ENCODE measurements at regions not wholly inside any gene's neighbourhood (a gene's known extent, or its start where the extent isn't known, plus 50 kb on each side); places are given as distances from the start of the nearest gene placed in this dataset.

DNA sequence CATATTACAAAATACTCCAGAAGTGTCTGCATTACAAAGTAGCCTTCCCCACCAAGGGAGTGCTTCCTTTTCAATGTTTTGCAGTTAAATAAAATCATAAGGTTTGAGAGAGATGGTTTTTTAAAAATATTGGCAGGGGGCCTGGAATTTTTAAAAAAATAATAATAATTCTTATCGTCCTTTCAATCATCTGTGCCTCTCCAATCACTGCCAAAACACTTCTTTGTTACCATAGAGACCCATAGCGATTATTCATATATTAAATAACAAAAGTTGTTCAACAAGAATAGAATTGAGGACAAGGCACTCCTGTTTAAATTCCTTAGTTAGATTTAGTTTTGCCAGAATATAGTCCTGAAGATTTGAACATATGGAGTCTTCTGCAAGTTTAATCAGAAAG lies 203.1 kb downstream of the FAT4 start:
- no peak for DNase-seq

DNA sequence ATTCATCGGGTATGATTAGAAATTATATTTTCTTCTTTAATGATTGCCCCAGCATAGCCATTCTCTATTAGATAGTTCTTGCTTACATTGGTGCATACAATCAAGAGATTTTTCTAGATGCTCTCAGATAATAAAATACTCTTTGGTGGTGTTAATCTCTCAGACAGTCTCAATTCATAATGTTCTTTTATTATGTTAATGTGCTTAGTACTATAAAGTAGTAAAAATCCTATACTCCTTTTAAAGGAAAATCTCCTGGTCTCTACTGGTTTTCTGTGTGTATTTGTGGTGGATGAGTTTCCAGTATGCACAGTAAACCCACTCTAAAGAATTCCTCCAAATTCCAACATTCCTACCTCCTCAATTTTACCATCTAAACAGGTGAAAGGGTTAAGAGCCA lies 203.5 kb downstream of the FAT4 start:
- no peak for DNase-seq

DNA sequence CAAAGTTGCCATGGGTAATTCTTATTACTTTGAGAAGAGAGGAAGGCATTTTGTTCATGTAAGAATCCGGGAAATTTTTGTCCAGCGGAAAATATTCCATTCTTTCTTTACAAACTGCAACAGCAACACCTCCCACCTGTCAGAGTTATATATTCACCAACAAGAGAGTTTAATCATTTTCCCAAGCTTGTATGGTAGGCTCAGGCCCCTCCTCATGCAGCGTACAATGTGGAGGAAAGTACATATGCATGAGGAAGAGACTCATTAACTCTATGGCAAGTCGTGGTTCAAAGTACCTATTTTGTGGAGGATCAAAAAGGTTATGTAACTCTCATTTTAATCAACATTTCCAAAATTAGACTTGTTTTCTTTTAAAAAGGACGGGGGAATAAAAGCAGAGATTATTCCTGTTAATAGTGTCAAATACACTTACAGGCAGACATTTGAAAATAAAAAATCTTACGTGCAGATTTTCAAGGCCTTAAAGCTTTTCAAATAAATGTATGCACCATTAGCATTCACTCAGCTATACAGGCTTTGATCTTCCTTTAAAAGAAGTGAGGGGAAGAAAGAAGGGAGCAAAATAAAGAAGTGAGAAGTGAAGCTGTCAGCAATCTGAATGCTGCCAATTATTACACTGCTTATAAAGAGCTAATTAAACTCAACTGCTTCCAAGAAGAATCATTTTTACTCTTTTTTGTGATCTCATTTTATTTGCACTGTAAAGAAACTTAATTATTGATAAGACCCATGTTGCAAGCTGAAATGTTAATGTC lies 204.8 kb downstream of the FAT4 start:
- DNase-seq, result no peak

DNA sequence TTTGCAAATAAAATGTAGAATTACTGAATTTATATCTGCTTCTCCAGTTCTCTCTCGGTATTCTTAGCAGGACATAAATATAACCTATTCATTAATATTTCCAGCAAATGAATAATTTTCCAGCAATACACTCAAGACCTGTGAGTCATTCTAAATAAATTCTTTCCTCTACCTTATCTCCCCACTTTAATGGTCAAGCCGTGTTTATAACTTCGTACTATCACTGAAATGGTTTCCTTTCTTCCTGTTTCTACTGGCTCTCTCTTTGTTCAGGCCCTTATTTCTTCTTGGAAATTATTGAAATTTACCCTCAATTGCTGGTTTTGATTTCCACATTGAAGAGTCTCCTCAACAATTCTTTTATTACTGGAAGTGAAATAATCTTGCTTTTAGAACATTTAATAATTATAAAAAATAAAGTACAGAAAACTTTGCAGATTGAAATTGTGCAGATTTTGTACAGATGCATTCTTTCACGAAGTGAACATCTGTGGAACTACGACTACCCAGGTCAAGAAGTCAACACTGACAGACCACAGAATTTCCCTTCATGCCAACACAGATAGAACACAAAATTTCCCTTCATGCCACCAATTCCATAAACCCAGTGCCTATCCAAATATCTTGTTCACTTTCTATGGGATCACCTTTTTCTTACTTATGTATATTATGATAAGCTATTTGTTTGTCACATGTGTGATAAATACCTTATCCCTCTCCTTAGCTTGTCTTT lies 205.7 kb downstream of the FAT4 start:
- DNase-seq, result no peak

DNA sequence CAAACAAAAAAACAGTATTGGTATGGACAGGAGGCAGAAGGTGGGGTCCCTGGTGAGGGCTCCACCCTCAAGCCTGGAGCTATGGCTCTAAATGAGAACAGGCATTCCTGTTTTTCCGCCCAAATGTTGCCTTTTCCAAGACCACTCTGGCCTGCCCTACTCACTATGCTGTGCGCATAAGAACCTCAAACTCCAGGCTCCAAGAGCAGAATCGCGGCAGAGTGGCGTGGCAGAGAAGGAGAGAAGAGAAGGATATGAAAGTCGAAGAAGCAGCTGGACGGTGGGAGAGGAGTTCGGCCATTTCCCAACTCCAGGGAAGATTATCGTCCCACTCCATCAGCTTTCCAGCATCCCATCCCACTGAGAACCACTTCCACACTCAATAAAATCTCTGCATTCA lies 207.8 kb downstream of the FAT4 start:
- DNase-seq, result no peak

DNA sequence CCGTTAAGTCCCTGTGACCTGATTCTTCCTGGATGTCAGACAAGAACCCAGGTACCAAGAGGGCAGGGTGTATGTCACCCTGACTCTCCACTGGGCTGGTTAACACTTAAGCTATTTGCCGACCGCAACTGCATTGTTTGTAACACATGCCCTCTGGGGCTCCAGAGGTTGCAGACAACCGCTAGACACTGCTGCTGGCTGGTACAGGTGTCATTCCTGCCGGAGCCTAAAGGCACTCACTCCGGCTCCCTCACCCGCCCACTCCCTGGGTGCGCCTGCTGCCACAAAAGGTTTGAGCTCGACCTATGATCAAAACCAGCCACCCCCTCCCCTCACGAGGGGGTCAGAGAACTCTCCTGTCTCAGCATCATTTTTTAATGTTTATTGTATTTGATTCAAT lies 208.2 kb downstream of the FAT4 start:
- DNase-seq, result no peak

DNA sequence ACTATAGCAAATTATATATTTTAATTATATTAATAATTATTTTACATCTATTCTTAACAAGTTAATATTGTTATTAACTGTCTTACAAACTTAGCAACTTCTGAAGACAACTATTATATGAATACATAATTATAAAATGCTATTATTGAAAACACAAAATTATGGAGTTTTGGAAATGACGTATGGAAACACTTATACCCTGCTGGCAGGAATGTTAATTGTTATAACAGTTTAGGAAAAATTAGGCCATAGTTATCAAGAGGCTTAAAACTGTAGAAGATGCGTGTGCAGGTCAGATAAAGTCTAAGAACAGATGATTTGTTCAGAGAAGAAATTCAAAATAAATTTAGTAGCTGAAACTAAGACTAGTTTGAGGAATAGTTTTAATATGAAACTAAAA lies 211.7 kb downstream of the FAT4 start:
- DNase-seq, result no peak

DNA sequence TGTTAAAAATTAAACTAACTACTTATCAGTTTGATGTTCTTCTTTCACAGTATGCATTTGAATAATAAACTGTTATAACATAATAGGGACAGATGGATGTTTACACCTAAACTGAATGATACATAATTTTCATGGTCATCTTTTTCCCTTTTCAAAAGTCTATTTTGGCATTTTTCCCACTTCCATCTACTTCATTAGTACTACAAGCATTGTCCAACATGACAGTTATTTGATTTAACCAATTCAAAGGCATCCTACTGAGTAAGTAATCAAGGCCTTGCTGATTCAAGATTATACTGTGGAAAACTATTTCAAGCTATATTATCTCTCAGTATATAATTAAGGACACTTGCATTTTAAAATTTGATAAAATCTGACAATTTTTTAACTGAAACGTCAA lies 212.9 kb downstream of the FAT4 start:
- DNase-seq, result no peak

DNA sequence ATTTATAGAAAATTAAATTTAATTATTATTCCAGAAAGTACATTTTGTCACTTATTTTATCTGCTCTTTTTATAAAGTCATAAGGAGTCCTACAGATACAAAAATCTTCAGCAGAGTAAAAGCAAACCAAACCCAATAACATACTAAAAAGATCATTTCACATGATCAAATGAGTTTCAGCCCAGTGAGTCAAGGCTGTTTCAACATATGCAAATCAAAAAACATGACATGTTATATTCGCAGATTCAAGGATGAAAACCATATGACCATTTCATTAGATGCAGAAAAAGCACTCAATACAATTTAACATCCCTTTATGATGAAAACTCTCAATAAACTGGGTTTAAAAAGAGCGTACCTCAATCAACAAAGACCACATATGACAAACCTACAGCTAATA lies 214.3 kb downstream of the FAT4 start:
- no peak for DNase-seq

DNA sequence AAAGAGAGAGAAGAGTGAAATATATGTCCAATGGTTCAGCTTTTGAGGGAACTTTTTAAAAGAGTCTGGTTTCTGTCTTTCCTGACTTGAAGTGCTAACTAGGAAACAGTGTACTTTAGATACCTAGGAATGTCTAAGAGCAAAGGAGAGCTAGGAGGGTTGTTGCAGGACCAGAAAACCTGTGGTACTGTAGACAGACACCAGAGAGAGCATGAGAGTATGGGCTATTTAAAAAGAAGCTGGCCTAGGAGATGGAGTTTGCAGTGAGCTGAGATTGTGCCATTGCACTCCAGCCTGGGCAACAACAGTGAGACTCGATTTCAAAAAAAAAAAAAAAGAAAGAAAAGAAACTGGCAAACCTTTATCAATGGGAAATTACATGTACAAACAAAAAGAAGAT lies 223.9 kb downstream of the FAT4 start:
- no peak for DNase-seq

DNA sequence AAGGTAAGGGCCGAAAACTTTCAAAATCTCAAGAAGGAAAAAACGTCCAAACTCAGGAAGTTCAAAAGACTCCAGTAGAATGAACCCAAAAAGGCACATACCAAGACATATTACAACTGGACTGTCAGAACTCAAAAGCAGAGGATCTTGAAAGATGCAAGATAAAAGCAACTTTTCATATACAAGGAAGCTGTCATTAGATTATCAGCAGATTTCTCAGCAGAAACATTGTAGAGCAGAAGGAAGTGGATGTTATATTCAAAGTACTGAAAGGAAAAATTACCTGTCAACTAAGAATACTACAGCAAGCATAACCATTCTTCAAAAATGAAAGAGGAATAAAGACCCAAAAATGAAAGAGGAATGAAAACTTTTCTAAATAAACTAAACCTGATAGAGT lies 224.9 kb downstream of the FAT4 start:
- no peak for DNase-seq

DNA sequence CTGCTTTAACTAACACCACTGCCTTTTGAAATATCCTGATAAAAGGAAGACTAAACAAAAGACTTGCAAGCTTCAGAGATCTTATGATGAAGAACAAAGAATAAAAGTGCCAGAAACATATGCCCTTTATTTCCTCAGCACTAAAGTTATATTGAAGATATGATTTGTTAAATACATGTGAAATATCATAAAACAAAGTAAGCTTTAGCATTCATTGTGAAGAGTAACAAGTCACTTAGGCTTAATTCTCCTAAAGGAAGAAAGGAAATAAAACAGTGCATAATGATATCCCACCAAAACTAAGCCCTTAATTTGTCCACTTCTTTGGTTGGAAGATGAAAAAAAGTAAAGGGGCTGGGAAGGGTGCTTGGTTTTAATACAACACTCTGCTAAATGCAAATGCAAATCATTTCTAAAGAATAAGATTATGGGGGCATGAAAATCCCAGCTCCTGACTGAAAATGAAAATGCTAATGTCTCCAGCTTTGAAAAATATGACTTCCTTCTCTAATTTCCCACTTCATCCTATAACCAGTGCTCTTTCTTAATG lies 227.2 kb downstream of the FAT4 start:
- DNase-seq, result no peak

DNA sequence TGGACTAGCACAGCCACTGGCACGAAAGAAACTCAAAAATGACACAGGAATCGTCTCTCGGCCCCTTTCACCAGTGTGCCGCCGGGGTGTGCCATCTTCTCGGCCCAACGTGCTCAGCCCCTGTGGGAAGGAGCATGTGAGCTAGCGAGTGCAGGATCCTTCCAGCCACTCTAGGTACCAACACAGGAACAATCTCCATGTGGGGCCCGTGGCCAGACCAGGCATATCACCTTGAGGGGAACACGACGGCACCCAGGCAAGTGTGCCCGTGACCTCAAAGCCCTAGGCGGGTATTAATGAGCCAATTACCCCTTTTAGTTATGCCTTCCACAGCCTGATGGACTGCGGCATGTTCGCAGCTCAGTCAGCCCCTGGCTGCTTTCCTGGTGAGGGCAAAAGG lies 231.5 kb downstream of the FAT4 start:
- DNase-seq, result no peak

DNA sequence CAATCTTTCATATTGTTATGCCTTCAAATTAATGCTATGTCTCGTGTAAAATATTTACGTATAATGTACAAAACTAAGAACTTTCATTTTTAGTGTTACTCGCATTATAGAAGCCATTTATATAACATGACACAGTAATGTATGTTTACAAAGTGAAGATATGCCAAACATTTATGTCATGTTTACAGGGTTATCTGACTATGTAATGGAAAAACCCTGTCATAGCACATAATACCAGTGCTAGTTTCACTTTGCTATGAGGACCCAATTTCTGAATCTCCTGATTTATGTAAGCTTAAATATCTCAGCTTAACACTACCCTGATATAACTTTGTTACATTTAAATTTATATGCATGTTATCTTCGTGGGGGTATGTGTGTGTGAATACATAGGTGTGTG lies 233.1 kb downstream of the FAT4 start:
- peak; percentile 20 for DNase-seq

DNA sequence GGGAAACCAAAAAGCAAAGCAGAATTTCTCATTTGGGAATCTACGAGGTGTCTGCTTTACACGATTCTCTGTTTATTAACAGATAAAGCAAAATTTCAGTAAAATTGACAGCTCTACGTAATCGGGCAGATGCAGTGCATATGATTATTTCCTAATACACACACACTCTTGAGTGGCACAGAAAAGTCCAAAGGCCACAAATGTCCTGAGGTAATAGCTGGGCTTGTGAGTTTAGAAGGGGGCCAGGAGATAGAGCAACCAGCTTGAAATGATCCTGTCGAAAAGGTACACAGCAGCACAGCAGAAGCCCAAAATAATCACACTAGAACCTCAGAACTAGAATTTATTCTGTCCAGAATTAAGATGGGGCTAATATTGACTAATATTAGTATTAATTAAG lies 236.0 kb downstream of the FAT4 start:
- DNase-seq, result no peak

DNA sequence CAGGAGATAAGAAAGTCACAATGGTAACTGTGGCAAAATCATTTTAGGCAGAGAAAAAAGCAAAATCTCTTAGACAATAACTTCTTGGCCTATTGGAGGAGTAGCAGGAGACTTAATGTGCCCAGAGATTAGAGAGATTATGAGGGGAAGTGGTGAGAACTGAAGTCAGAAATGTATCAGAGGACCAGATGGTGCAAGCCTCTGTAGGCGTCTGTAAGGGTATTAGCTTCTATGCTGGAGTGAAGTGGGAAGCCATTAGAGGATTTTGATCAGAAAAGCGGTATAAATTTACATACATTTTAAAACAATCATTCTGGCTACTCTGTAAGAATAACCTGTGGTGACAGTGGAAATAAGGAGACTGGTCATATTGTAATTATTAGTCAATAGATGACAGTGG lies 236.7 kb downstream of the FAT4 start:
- no peak for DNase-seq

DNA sequence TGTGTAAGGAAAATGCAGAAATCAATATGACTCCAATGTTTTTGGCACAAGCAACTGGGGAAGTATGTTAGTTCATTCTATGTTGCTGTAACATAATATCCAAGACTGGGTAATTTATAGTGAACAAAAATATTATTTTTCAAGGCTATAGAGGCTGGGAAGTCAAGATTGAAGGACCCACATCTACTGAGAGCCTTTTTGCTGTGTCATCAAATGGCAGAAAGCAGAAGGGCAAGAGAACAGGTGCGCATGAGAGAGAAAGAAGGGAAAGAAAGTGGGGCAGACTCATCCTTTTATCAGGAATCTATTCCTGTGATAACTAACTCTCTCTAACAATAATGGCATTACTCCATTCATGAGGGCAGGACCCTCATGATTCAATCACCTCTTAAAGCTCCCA lies 237.2 kb downstream of the FAT4 start:
- no peak for DNase-seq

DNA sequence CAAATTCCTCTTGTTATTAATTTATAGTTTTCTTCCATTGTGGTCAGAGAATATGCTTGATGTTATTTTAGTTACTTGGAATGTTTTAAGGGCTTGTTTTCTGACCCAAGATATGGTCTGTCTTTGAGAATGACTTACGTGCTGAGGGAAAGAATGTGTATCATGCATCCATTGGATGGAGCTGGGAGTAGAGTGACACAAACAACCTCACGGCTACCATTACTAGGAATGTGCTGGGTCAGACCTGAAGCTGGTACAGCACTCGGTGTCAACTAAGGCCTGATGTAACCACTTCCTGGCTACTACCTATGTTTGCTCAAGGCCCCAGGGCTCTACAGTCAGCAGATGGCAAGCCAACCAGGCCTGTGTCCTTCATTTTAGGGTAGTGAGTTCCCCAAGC lies 257.8 kb downstream of the FAT4 start:
- DNase-seq, result peak; percentile 17

DNA sequence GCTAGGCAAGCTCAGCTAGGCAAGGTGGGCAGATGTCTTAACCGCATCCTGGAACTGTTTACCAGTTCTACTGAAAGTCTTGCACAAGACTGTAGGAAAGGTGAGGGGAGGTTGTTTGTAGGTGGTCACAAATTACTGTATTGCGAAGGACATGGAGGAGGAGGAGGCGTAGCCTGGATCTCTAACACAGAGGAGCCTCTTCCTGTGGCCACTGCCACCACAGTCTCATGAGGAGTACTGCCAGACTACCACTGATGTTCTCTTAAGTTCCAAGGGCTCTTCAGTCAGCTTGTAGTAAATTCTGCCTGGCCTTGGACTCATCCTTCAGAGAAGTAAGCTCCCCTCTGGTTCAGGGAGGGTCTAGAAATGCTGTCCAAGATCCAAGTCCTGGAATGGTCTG lies 258.6 kb downstream of the FAT4 start:
- no peak for DNase-seq

DNA sequence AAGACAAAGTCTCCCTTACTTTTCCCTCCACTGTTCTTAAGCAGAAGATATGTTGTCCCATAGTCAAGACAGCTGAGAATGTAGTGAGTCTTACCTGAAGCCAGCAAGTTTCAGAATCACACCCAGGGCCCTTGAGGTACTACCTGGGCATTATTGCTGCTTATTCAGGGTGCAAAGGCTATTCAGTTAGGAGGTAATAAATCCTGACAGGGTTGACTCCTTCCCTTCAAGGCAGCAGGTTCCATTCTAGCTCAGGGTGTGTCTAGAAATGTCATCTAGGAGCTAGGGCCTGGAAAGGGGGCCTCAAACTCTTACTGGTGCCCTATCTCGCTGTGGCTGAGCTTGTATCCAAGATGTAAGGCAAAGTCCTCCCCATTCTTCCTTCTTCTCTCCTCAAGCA lies 259.0 kb downstream of the FAT4 start:
- DNase-seq, result no peak

DNA sequence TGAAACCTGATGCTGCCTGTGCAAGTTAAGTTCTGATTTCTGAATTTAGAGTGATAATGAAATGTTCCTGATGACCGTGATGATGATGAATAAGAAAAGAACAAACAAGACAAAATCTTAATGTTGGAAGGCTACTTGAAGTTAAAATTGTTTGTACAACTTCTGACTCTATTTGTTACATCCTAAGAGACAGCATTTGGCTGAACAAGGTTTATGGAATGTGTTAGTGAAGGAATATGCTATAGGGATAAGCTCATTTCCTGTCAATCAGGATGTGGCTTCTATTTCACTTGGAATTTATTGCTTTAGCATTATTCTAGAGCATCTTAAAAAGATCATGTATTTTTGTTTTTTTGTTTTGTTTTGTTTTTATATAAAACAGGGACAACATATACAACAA lies 267.5 kb downstream of the FAT4 start:
- DNase-seq, result peak; percentile 65

DNA sequence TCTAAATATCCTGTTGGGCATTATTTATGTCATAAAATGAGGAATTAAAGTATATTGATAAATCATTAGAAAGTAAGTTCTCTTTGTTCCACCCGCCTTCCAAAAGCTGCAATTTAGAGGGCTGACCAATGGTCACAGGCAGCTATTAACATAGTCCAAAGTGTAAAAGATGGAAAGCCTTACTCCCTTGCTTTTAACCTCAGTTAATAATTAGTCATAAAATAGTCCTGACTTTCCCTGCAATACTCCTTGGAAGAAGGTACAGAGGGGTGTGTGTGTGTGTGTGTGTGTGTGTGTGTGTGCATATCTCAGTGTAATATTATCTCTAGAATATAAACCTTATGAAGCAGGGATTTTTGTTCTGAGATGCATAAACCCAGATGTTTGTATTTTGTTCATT lies 275.4 kb downstream of the FAT4 start:
- DNase-seq, result no peak

DNA sequence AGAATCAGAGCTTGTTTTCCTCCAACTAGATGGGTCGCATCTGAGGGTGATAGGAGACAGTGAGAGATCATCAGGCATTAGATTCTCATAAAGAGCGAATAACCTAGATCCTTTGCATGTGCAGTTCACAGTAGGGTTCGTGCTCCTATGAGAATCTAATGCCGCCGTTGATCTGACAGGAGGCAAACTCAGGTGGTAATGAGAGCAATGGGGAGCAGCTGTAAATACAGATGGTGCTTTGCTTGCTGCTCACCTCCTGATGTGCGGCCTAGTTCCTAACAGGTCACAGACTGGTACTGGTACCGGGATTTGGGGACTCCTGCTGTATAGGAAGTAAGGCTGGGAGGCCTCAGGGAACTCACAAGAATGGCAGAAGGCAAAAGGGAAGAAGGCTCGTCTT lies 276.5 kb downstream of the FAT4 start:
- DNase-seq, result no peak

DNA sequence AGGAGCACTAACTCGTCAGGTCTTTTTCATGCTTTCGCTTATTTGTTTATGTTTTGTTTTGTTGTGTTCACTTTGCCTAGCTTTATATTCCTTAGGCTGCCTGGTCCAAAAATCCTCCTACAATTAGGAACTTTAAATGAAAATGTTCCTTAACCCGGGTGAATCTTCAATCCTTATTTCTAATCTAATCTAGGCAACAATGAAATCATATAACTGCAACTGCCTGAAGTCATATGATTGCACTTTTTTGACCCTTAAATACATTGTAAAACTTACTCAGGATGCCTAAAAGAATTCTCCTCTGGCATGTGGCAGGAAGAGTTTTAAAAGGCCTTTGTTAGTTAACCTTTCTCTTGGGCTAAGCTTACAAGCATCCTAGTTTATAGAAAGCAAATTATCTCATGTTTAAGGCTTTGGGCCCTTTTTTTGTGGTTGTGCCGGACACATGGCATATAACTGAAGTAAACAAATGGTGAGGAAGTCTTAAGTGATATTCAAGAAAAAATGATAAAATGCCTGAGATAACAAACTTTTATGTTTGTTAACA lies 279.4 kb downstream of the FAT4 start:
- no peak for DNase-seq

Measured in fibroblast of skin of back (primary cell).